ENCODE measurements at regions not wholly inside any gene's neighbourhood (a gene's known extent, or its start where the extent isn't known, plus 50 kb on each side); places are given as distances from the start of the nearest gene placed in this dataset.

DNA sequence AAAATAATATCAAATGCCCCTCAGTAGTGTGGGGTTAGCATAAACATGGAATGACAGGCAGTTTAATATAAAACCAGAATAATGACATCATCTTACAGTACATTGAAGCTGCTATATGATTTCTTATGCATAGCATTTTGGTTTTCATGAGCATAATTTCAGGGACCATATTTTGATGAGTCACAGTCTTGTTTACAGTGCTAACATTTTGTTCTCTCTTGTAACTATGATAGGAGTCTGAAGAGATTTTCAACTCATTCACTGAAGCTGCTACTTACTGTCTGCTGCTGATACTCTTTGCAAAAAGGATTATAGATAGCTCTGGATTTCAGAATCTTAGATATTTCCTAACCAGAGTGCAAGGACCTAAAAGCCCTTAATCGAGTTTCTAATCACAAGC, 92.6 kb upstream of the CCDC54 start:
- TF ChIP-seq CTCF (IDR thresholded peaks at IDR 0.05) = no peak
- no peak for TF ChIP-seq POLR2A (IDR thresholded peaks at IDR 0.05; ENCODE audit: low read depth)

Data from esophagus muscularis mucosa (tissue), 3 donors.